ENCODE measurements at regions not wholly inside any gene's neighbourhood (a gene's known extent, or its start where the extent isn't known, plus 50 kb on each side); places are given as distances from the start of the nearest gene placed in this dataset.

GRCh38 chr2:190819840-190820301, 60.8 kb upstream of the GLS start:
- TF ChIP-seq CTCF (IDR thresholded peaks at IDR 0.05) (no peak), POLR2A (IDR thresholded peaks at IDR 0.05) (no peak), EP300 (IDR thresholded peaks at IDR 0.05) (no peak)
